ENCODE measurements at regions not wholly inside any gene's neighbourhood (a gene's known extent, or its start where the extent isn't known, plus 50 kb on each side); places are given as distances from the start of the nearest gene placed in this dataset.
"Not testable (repeated sequence)": the region's sequence is repeated elsewhere in the genome, so short reads cannot be mapped to it uniquely, and the experiment has no call there.

GRCh38 chrX:46185923-46186810, 359.1 kb downstream of the ZNF674 start:
- Mint-ChIP-seq H3K36me3 (ENCODE audit: low read depth) (no peaks in the 10 kb centered on the region), H3K4me3 (no peak overlapping the region), H3K4me1 (peaks cover 3% of the 10 kb centered on the region), H3K27me3 (peaks cover 10% of the 10 kb centered on the region), H3K27ac (no peak overlapping the region)
- ATAC-seq (no peak), DNase-seq (no peak)
- H3K9me3 ChIP-seq (ENCODE audit: control insufficient read depth, low read length, poor library complexity, severe bottlenecking): no peaks in the 10 kb centered on the region

GRCh38 chrX:46184749-46185148, 360.5 kb downstream of the ZNF674 start:
- Mint-ChIP-seq H3K36me3 (ENCODE audit: low read depth) (no peaks in the 10 kb centered on the region), H3K4me3 (no peak overlapping the region), H3K27ac (no peak overlapping the region), H3K27me3 (peaks cover 10% of the 10 kb centered on the region), H3K4me1 (peaks cover 2% of the 10 kb centered on the region)
- no peaks in the 10 kb centered on the region for H3K9me3 ChIP-seq (ENCODE audit: control insufficient read depth, low read length, poor library complexity, severe bottlenecking)
- no peak for ATAC-seq
- no peak for DNase-seq

GRCh38 chrX:46180258-46180687, 364.9 kb downstream of the ZNF674 start:
- Mint-ChIP-seq H3K4me1 (no peaks in the 10 kb centered on the region), H3K4me3 (no peak overlapping the region), H3K27me3 (no peaks in the 10 kb centered on the region), H3K27ac (no peak overlapping the region), H3K36me3 (ENCODE audit: low read depth) (no peaks in the 10 kb centered on the region)
- ATAC-seq (no peak), DNase-seq (no peak)
- no peaks in the 10 kb centered on the region for H3K9me3 ChIP-seq (ENCODE audit: control insufficient read depth, low read length, poor library complexity, severe bottlenecking)

GRCh38 chrX:46179748-46180147, 365.5 kb downstream of the ZNF674 start:
- no peak overlapping the region for H3K27ac Mint-ChIP-seq
- no peaks in the 10 kb centered on the region for H3K4me1 Mint-ChIP-seq
- DNase-seq (no peak), ATAC-seq (no peak)
- no peaks in the 10 kb centered on the region for H3K27me3 Mint-ChIP-seq
- H3K4me3 Mint-ChIP-seq: no peak overlapping the region
- no peaks in the 10 kb centered on the region for H3K36me3 Mint-ChIP-seq (ENCODE audit: low read depth)
- H3K9me3 ChIP-seq (ENCODE audit: control insufficient read depth, low read length, poor library complexity, severe bottlenecking): no peaks in the 10 kb centered on the region

GRCh38 chrX:46178763-46179162, 366.5 kb downstream of the ZNF674 start:
- Mint-ChIP-seq H3K36me3 (ENCODE audit: low read depth) (no peaks in the 10 kb centered on the region), H3K4me3 (no peak overlapping the region), H3K27me3 (no peaks in the 10 kb centered on the region), H3K4me1 (no peaks in the 10 kb centered on the region), H3K27ac (no peak overlapping the region)
- no peak for ATAC-seq
- no peaks in the 10 kb centered on the region for H3K9me3 ChIP-seq (ENCODE audit: control insufficient read depth, low read length, poor library complexity, severe bottlenecking)
- DNase-seq: no peak

- ATAC-seq (no peak), DNase-seq (no peak)
- Mint-ChIP-seq H3K27me3 (no peaks in the 10 kb centered on the region), H3K27ac (no peak overlapping the region), H3K4me3 (no peak overlapping the region), H3K4me1 (no peaks in the 10 kb centered on the region), H3K36me3 (ENCODE audit: low read depth) (no peaks in the 10 kb centered on the region)
- no peaks in the 10 kb centered on the region for H3K9me3 ChIP-seq (ENCODE audit: control insufficient read depth, low read length, poor library complexity, severe bottlenecking)
Measured at GRCh38 chrX:46173159-46173558, 372.1 kb downstream of the ZNF674 start.

GRCh38 chrX:46171457-46171856, 373.8 kb downstream of the ZNF674 start:
- DNase-seq; H3K36me3 Mint-ChIP-seq (ENCODE audit: low read depth); H3K27me3 Mint-ChIP-seq; H3K27ac Mint-ChIP-seq; ATAC-seq; H3K4me1 Mint-ChIP-seq; H3K9me3 ChIP-seq (ENCODE audit: control insufficient read depth, low read length, poor library complexity, severe bottlenecking); H3K4me3 Mint-ChIP-seq: not testable (repeated sequence)

- Mint-ChIP-seq H3K4me3 (no peak overlapping the region), H3K36me3 (ENCODE audit: low read depth) (no peaks in the 10 kb centered on the region), H3K27me3 (no peaks in the 10 kb centered on the region), H3K27ac (no peak overlapping the region), H3K4me1 (no peaks in the 10 kb centered on the region)
- no peak for DNase-seq
- H3K9me3 ChIP-seq (ENCODE audit: control insufficient read depth, low read length, poor library complexity, severe bottlenecking): no peaks in the 10 kb centered on the region
- ATAC-seq: no peak
Measured at GRCh38 chrX:46169808-46170207, 375.4 kb downstream of the ZNF674 start.

- no peaks in the 10 kb centered on the region for H3K36me3 Mint-ChIP-seq (ENCODE audit: low read depth)
- H3K27me3 Mint-ChIP-seq: no peaks in the 10 kb centered on the region
- no peak overlapping the region for H3K27ac Mint-ChIP-seq
- no peak for ATAC-seq
- no peaks in the 10 kb centered on the region for H3K4me1 Mint-ChIP-seq
- H3K4me3 Mint-ChIP-seq: no peak overlapping the region
- H3K9me3 ChIP-seq (ENCODE audit: control insufficient read depth, low read length, poor library complexity, severe bottlenecking): no peaks in the 10 kb centered on the region
- DNase-seq: no peak
Measured at GRCh38 chrX:46168254-46168653, 377.0 kb downstream of the ZNF674 start.

GRCh38 chrX:46165866-46166265, 379.4 kb downstream of the ZNF674 start:
- DNase-seq (no peak), ATAC-seq (no peak)
- Mint-ChIP-seq H3K4me3 (no peak overlapping the region), H3K27ac (no peak overlapping the region), H3K27me3 (no peaks in the 10 kb centered on the region), H3K4me1 (no peaks in the 10 kb centered on the region), H3K36me3 (ENCODE audit: low read depth) (no peaks in the 10 kb centered on the region)
- no peaks in the 10 kb centered on the region for H3K9me3 ChIP-seq (ENCODE audit: control insufficient read depth, low read length, poor library complexity, severe bottlenecking)

GRCh38 chrX:46165411-46165810, 379.8 kb downstream of the ZNF674 start:
- ATAC-seq (no peak), DNase-seq (no peak)
- Mint-ChIP-seq H3K27me3 (no peaks in the 10 kb centered on the region), H3K4me3 (no peak overlapping the region), H3K36me3 (ENCODE audit: low read depth) (no peaks in the 10 kb centered on the region), H3K4me1 (no peaks in the 10 kb centered on the region), H3K27ac (no peak overlapping the region)
- H3K9me3 ChIP-seq (ENCODE audit: control insufficient read depth, low read length, poor library complexity, severe bottlenecking): no peaks in the 10 kb centered on the region

GRCh38 chrX:46152756-46153155, 392.5 kb downstream of the ZNF674 start:
- ATAC-seq (no peak), DNase-seq (no peak)
- no peaks in the 10 kb centered on the region for H3K9me3 ChIP-seq (ENCODE audit: control insufficient read depth, low read length, poor library complexity, severe bottlenecking)
- Mint-ChIP-seq H3K4me3 (no peak overlapping the region), H3K27ac (no peak overlapping the region), H3K27me3 (no peaks in the 10 kb centered on the region), H3K4me1 (no peaks in the 10 kb centered on the region), H3K36me3 (ENCODE audit: low read depth) (no peaks in the 10 kb centered on the region)

GRCh38 chrX:46151332-46151731, 393.9 kb downstream of the ZNF674 start:
- DNase-seq; H3K4me3 Mint-ChIP-seq; ATAC-seq; H3K4me1 Mint-ChIP-seq; H3K27ac Mint-ChIP-seq; H3K9me3 ChIP-seq (ENCODE audit: control insufficient read depth, low read length, poor library complexity, severe bottlenecking); H3K27me3 Mint-ChIP-seq; H3K36me3 Mint-ChIP-seq (ENCODE audit: low read depth): not testable (repeated sequence)

GRCh38 chrX:46144566-46144965, 400.7 kb downstream of the ZNF674 start:
- no peaks in the 10 kb centered on the region for H3K36me3 Mint-ChIP-seq (ENCODE audit: low read depth)
- no peak overlapping the region for H3K27ac Mint-ChIP-seq
- DNase-seq (no peak), ATAC-seq (no peak)
- H3K4me3 Mint-ChIP-seq: no peak overlapping the region
- H3K27me3 Mint-ChIP-seq: no peaks in the 10 kb centered on the region
- no peaks in the 10 kb centered on the region for H3K4me1 Mint-ChIP-seq
- H3K9me3 ChIP-seq (ENCODE audit: control insufficient read depth, low read length, poor library complexity, severe bottlenecking): no peaks in the 10 kb centered on the region

Measured in T-helper 17 cell (primary cell).